GM19455 (cell line): ENCODE measurements at regions not wholly inside any gene's neighbourhood (a gene's known extent, or its start where the extent isn't known, plus 50 kb on each side); places are given as distances from the start of the nearest gene placed in this dataset.

Experiments
- ATAC-seq: cut with Tn5 transposase; IDR thresholded peaks from one replicate; pipeline ENCODE4 v1.9.1; 2021; ENCODE audit not compliant: unreplicated experiment

- no peak for ATAC-seq
Observed at GRCh38 chr5:128665747-128666355, 127.8 kb upstream of the FBN2 start.

GRCh38 chr5:128667152-128667551 lies 129.1 kb upstream of the FBN2 start:
- no peak for ATAC-seq

GRCh38 chr5:128667751-128668150 lies 129.7 kb upstream of the FBN2 start:
- ATAC-seq, result no peak

- ATAC-seq, result no peak
Observed at GRCh38 chr5:128668921-128669320, 130.9 kb upstream of the FBN2 start.

- ATAC-seq, result no peak
Observed at GRCh38 chr5:128669803-128670202, 131.8 kb upstream of the FBN2 start.

- ATAC-seq, result no peak
Observed at GRCh38 chr5:128671943-128672342, 133.9 kb upstream of the FBN2 start.

GRCh38 chr5:128673000-128673399 lies 135.0 kb upstream of the FBN2 start:
- no peak for ATAC-seq

GRCh38 chr5:128673411-128673957 lies 135.4 kb upstream of the FBN2 start:
- ATAC-seq, result no peak

GRCh38 chr5:128673970-128674369 lies 135.9 kb upstream of the FBN2 start:
- no peak for ATAC-seq

- peak; percentile 88 for ATAC-seq
Observed at GRCh38 chr5:128674837-128675446, 136.9 kb upstream of the FBN2 start.

GRCh38 chr5:128681096-128681495 lies 143.1 kb upstream of the FBN2 start:
- no peak for ATAC-seq

GRCh38 chr5:128681764-128682592 lies 143.9 kb upstream of the FBN2 start:
- no peak for ATAC-seq

GRCh38 chr5:128682669-128683068 lies 144.6 kb upstream of the FBN2 start:
- no peak for ATAC-seq

- ATAC-seq, result no peak
Observed at GRCh38 chr5:128684961-128685360, 146.9 kb upstream of the FBN2 start.

GRCh38 chr5:128687930-128688329 lies 149.9 kb upstream of the FBN2 start:
- ATAC-seq, result no peak

GRCh38 chr5:128693764-128694163 lies 155.7 kb upstream of the FBN2 start:
- ATAC-seq, result no peak

- ATAC-seq, result no peak
Observed at GRCh38 chr5:128695791-128696530, 157.9 kb upstream of the FBN2 start.

- no peak for ATAC-seq
Observed at GRCh38 chr5:128701301-128701700, 163.3 kb upstream of the FBN2 start.

GRCh38 chr5:128703322-128703721 lies 165.3 kb upstream of the FBN2 start:
- no peak for ATAC-seq

- no peak for ATAC-seq
Observed at GRCh38 chr5:128706269-128706668, 168.2 kb upstream of the FBN2 start.

GRCh38 chr5:128708841-128709240 lies 170.8 kb upstream of the FBN2 start:
- ATAC-seq, result no peak
